HUES48 (cell line): ENCODE measurements at regions not wholly inside any gene's neighbourhood (a gene's known extent, or its start where the extent isn't known, plus 50 kb on each side); places are given as distances from the start of the nearest gene placed in this dataset.
"Not testable (repeated sequence)": the region's sequence is repeated elsewhere in the genome, so short reads cannot be mapped to it uniquely, and the experiment has no call there.

Experiments used
- H3K27ac ChIP-seq: one replicate; pipeline ENCODE4 v1.7.0; 2013; ENCODE audit warnings: low read depth, low read length, inconsistent platforms
- H3K27me3 ChIP-seq: 2 replicates; pipeline ENCODE4 v1.6.1; 2013; ENCODE audit warnings: mild to moderate bottlenecking, low read length; ENCODE audit not compliant: control insufficient read depth, insufficient read depth
- H3K36me3 ChIP-seq: 2 replicates; pipeline ENCODE4 v1.6.1; 2013; ENCODE audit warnings: low read length; ENCODE audit not compliant: control insufficient read depth, insufficient read depth
- H3K4me1 ChIP-seq: 2 replicates; pipeline ENCODE4 v1.6.1; 2013; ENCODE audit warnings: mild to moderate bottlenecking, low read length; ENCODE audit not compliant: control insufficient read depth, insufficient read depth
- H3K4me3 ChIP-seq: 2 replicates; pipeline ENCODE4 v1.5.1; 2013; ENCODE audit warnings: mild to moderate bottlenecking, low read depth, low read length
- H3K9ac ChIP-seq: 2 replicates; pipeline ENCODE4 v1.6.1; 2013; ENCODE audit warnings: mild to moderate bottlenecking, low read depth, low read length, moderate library complexity
- H3K9me3 ChIP-seq: 2 replicates; pipeline ENCODE4 v1.6.1; 2013; ENCODE audit warnings: low read length; ENCODE audit not compliant: control insufficient read depth, insufficient read depth

- H3K9me3 ChIP-seq, H3K36me3 ChIP-seq, H3K9ac ChIP-seq, H3K27ac ChIP-seq, H3K4me3 ChIP-seq: not testable (repeated sequence)
- Histone ChIP-seq H3K27me3 (peaks cover 18% of the 10 kb centered on the region), H3K4me1 (peaks cover 12% of the 10 kb centered on the region)
Measured at GRCh38 chr3:197459571-197459970, 96.2 kb downstream of the BDH1 start.

GRCh38 chr3:197458906-197459470 lies 96.8 kb downstream of the BDH1 start:
- Histone ChIP-seq H3K9ac (no peak overlapping the region), H3K4me1 (peaks cover 12% of the 10 kb centered on the region), H3K36me3 (no peaks in the 10 kb centered on the region), H3K9me3 (no peaks in the 10 kb centered on the region), H3K4me3 (no peak overlapping the region), H3K27ac (no peak overlapping the region), H3K27me3 (peaks cover 22% of the 10 kb centered on the region)

DNA sequence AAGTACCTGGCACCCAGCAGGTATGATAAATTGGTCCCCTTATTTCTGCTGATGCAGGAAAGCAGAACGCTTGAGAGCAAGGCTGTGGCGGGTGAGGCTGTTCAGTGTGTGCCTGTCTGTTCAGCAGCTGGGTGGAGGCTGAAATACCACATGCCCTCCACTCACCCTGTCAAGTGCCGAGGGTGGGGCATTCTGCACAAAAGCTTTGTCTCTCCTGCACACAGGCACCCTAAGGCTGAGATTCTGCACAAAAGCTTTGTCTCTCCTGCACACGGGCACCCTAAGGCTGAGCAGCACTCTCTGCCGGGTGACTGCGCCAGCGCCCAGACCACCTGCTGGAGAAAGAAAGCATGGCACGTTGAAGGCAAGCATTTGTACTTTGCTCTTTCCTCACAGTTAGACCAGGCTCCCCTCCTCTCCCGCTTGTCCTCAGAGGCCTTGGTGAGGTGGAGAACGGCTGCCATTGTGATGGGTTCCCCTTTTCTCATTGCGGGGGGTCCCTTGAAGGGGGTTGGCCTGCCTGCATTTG lies 97.5 kb downstream of the BDH1 start:
- Histone ChIP-seq H3K27me3 (peaks cover 22% of the 10 kb centered on the region), H3K4me1 (peaks cover 12% of the 10 kb centered on the region)

GRCh38 chr3:197456261-197457091 lies 99.3 kb downstream of the BDH1 start:
- peak overlapping the region; percentile 48 for H3K27ac ChIP-seq
- H3K36me3 ChIP-seq, result no peaks in the 10 kb centered on the region
- peaks cover 22% of the 10 kb centered on the region for H3K27me3 ChIP-seq
- peak overlapping the region; percentile 49; the same call in 1 of the 2 replicates for H3K9ac ChIP-seq
- H3K9me3 ChIP-seq, result no peaks in the 10 kb centered on the region
- peak overlapping the region; percentile 83 for H3K4me3 ChIP-seq
- peaks cover 12% of the 10 kb centered on the region for H3K4me1 ChIP-seq

More for the DNA sequence above, 97.5 kb downstream of the BDH1 start:
- Histone ChIP-seq H3K4me3 (no peak overlapping the region), H3K9ac (no peak overlapping the region), H3K9me3 (no peaks in the 10 kb centered on the region), H3K27ac (no peak overlapping the region), H3K36me3 (no peaks in the 10 kb centered on the region)

- H3K4me1 ChIP-seq, result peaks cover 12% of the 10 kb centered on the region
- not testable (repeated sequence) for H3K9me3 ChIP-seq, H3K4me3 ChIP-seq, H3K9ac ChIP-seq, H3K36me3 ChIP-seq, H3K27ac ChIP-seq
- H3K27me3 ChIP-seq, result peaks cover 22% of the 10 kb centered on the region
Measured at GRCh38 chr3:197454841-197455240, 100.9 kb downstream of the BDH1 start.

- no peak overlapping the region for H3K9ac ChIP-seq
- peaks cover 12% of the 10 kb centered on the region for H3K4me1 ChIP-seq
- H3K4me3 ChIP-seq, result no peak overlapping the region
- H3K9me3 ChIP-seq, result no peaks in the 10 kb centered on the region
- no peaks in the 10 kb centered on the region for H3K36me3 ChIP-seq
- H3K27ac ChIP-seq, result no peak overlapping the region
- peaks cover 22% of the 10 kb centered on the region for H3K27me3 ChIP-seq
Measured at GRCh38 chr3:197454014-197454413, 101.8 kb downstream of the BDH1 start.

GRCh38 chr3:197450810-197451209 lies 105.0 kb downstream of the BDH1 start:
- Histone ChIP-seq H3K4me1 (peaks cover 3% of the 10 kb centered on the region), H3K9me3 (no peaks in the 10 kb centered on the region), H3K36me3 (no peaks in the 10 kb centered on the region), H3K27ac (no peak overlapping the region), H3K9ac (no peak overlapping the region), H3K27me3 (peaks cover 16% of the 10 kb centered on the region), H3K4me3 (no peak overlapping the region)

DNA sequence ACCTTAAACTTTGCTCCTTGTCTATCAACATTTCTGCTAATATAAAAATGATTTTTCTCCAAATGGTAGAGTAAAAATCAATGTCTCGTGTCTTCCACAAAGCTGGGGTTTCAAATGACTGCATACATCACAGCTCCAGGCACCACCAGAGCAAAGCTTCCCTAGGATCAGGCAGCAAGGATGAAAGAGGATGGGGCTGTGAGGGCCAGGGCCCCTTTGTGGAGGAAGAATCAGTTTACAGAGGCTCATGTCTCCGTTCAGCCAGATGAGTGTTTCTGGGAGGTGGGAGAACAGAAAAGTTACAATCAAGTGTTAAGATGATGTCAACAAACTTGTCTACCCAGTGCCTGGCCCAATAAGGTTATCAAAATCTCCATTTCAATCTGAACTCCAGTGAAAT lies 105.5 kb downstream of the BDH1 start:
- H3K9ac ChIP-seq, result no peak overlapping the region
- H3K27me3 ChIP-seq, result peaks cover 11% of the 10 kb centered on the region

GRCh38 chr3:197449181-197449580 lies 106.6 kb downstream of the BDH1 start:
- not testable (repeated sequence) for H3K36me3 ChIP-seq, H3K9me3 ChIP-seq, H3K4me1 ChIP-seq

More for the DNA sequence above, 105.5 kb downstream of the BDH1 start:
- H3K27ac ChIP-seq, result no peak overlapping the region
- no peaks in the 10 kb centered on the region for H3K4me1 ChIP-seq
- no peaks in the 10 kb centered on the region for H3K9me3 ChIP-seq
- H3K36me3 ChIP-seq, result no peaks in the 10 kb centered on the region
- H3K4me3 ChIP-seq, result no peak overlapping the region

GRCh38 chr3:197447781-197448180 lies 108.0 kb downstream of the BDH1 start:
- not testable (repeated sequence) for H3K4me3 ChIP-seq, H3K9ac ChIP-seq, H3K27me3 ChIP-seq, H3K4me1 ChIP-seq, H3K36me3 ChIP-seq, H3K9me3 ChIP-seq, H3K27ac ChIP-seq

More at GRCh38 chr3:197449181-197449580, 106.6 kb downstream of the BDH1 start:
- H3K9ac ChIP-seq, H3K27ac ChIP-seq, H3K4me3 ChIP-seq, H3K27me3 ChIP-seq: not testable (repeated sequence)

GRCh38 chr3:197447057-197447456 lies 108.7 kb downstream of the BDH1 start:
- Histone ChIP-seq H3K4me3 (no peak overlapping the region), H3K36me3 (no peaks in the 10 kb centered on the region), H3K9ac (no peak overlapping the region), H3K9me3 (no peaks in the 10 kb centered on the region), H3K27me3 (no peaks in the 10 kb centered on the region), H3K27ac (no peak overlapping the region), H3K4me1 (no peaks in the 10 kb centered on the region)
